NCI-H146 (cell line): ENCODE measurements at regions not wholly inside any gene's neighbourhood (a gene's known extent, or its start where the extent isn't known, plus 50 kb on each side); places are given as distances from the start of the nearest gene placed in this dataset.
"Not testable (repeated sequence)": the region's sequence is repeated elsewhere in the genome, so short reads cannot be mapped to it uniquely, and the experiment has no call there.

Experiments used
- DNase-seq: peaks from one replicate; lab custom pipeline; 2025; lab: John Stamatoyannopoulos, UW

- no peak for DNase-seq
Observed at GRCh38 chr1:30562559-30562958, 160.8 kb downstream of the MATN1 start.

GRCh38 chr1:30551603-30552002 lies 171.8 kb downstream of the MATN1 start:
- DNase-seq = no peak

DNA sequence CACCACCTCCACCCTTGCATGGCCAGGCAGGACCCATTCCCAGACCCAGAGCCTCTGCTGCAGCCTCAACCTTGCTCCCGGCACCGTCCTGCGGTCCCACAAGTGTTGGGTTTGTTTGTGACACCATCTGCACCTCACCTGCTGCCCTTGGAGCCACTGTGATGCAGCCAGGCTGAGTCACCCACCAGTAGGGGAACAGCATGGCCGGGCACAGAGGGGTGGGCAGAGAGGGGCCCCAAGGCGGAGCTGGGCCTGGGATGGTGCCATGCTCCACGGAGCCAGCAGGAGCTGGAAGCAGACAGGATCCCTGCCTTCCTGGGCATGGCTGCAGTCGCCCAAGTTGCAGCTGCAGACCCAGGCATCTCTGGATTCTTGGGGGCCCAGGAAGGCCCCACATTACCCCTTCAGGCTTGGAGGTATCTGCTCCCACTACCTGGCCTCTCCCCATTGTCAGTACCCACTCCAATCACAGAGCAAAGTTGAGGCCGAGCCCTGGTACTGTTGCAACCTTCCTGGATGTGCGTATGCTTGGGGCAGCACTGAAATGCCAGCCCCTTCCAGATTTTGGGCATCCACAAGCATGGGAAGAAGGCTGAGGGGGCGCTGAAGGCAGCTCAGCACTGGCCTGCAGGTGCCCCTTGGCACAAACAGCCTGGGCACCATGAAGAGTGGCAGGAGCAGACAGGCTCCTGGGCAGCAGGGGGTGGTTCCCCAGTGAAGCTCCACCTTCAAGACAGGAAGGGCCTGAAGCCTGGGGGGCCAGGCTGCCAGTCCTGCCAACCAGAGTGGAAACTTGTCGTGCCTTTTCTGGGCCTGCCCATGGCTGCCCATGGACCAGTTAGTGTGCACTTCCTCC lies 172.8 kb downstream of the MATN1 start:
- no peak for DNase-seq

DNA sequence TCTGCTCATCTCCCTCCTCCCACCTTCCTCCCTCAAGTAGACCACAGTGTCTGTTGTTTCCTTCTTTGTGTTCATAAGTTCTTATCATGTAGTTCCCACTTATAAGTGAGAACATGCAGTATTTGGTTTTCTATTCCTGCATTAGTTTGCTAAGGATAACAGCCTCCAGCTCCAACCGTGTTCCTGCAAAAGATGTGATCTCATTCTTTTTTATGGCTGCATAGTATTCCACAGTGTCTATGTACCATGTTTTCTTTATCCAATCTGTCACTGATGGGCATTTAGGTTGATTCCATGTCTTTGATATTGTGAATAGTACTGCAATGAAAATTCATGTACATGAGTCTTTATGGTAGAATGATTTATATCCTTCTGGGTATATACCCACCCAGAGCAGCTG lies 173.5 kb downstream of the MATN1 start:
- not testable (repeated sequence) for DNase-seq

DNA sequence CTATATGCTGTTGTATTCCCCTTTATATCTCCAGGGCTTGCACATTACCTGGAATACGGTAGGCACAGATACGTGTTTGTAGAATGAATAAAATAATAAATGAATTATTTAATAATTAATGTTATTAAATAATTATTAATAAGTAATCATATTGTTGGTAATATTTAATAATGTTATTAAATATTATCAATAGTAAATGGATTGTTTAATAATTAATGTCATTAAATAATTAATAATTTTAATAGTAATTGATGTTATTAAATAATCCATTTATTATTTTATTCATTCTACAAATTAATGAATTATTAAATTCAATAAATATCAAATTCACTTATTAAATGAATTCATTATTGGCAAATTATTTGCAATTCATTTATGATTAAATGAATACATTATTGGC lies 175.1 kb downstream of the MATN1 start:
- no peak for DNase-seq

GRCh38 chr1:30547326-30547725 lies 176.1 kb downstream of the MATN1 start:
- DNase-seq = not testable (repeated sequence)

DNA sequence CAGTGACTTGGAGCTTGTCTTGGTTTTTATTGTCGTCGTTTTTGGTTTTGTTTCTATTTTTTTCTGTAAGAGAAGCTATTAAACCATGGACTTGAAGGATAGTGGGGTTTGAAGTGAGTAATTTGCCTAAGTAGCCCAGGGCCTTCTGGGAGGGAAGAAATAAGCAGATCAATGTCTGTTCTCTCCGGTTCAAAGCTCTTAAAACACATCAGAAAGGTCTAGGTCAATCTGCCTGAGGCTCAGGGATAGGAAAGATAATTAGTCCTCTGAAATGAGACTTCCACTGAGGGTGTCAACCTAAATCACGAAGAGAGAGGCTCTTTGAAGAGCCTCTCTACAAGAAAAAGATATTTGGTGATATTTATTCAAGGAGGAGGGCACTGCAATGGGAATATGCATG lies 178.0 kb downstream of the MATN1 start:
- DNase-seq = no peak

GRCh38 chr1:30541721-30542485 lies 181.5 kb downstream of the MATN1 start:
- DNase-seq = no peak

GRCh38 chr1:30540611-30541192 lies 182.7 kb downstream of the MATN1 start:
- DNase-seq = no peak

- DNase-seq = no peak
Observed at GRCh38 chr1:30539884-30540283, 183.5 kb downstream of the MATN1 start.

GRCh38 chr1:30538993-30539867 lies 184.2 kb downstream of the MATN1 start:
- DNase-seq = no peak

GRCh38 chr1:30538226-30538992 lies 185.0 kb downstream of the MATN1 start:
- no peak for DNase-seq

- DNase-seq = no peak
Observed at GRCh38 chr1:30537279-30537678, 186.1 kb downstream of the MATN1 start.

DNA sequence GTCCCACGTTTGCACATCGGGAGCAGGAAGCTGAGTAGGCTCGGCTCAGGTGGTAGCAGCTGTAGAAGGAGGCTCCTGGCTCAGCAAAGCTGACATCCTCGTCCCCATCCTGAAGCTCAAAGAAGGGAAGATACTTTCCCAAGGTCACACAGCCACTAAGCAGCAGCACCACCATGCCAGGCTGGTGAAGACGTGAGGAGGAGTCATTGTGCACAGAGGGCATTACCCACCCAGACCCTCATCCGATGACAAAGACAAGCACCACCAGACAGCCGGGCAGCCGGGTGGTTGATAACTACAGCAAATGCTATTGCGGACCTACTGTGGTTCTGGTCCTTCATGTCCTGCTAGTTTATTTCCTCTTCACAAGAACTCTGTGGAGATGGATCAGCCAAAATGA lies 186.9 kb downstream of the MATN1 start:
- DNase-seq = no peak

DNA sequence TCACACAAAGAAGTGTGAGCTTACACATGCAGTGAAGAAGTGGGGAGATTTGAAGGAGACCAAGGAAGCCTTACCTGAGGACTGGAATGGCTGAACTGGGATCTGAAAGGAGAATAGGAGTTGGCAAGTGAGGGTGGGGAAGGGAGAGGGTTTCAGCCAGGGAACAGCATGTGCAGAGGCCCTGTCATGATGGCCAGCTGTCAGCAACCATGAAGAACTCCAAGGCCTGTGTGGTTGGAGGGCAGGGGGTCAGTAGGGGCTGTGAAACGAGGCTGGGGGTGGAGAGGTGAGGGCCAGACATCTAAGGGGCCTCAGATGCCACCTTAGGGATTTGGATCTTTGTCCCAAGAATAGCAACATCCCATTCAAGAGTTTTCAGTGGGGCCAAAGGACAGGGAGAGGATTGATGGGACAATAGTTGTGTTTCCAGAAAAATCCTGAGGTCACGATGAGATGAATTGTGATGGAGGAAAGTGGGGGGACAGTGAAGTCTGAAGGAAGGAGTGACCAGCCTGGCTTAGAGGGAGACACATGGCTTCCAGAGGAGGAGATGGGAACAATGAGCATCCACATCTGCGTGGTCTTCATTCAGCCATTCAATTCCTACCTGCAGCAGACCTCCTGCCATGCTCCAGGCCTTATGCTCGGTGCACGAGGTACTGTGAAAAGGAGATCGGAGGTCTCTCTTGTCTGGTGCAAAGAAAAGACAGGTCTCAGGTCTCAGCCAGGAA lies 187.6 kb downstream of the MATN1 start:
- no peak for DNase-seq

DNA sequence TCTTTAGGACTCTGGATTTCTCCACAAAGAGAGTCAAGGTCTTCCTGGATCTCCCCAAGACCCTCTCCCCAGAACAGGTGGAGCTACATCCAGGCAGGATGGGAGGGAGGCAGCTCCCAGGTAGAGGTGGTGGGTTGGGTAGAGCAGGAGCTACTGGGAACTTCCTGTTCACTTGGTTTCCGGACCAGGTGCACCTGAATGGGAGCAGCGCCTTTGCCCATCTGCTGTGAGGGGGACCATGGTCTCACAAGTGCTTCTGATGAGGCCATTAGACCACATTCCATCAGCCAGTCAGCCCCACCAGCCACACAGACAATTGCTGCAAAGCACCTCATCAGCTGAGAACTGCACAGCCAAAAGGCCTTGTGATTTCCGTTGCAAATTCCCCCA lies 188.8 kb downstream of the MATN1 start:
- no peak for DNase-seq

DNA sequence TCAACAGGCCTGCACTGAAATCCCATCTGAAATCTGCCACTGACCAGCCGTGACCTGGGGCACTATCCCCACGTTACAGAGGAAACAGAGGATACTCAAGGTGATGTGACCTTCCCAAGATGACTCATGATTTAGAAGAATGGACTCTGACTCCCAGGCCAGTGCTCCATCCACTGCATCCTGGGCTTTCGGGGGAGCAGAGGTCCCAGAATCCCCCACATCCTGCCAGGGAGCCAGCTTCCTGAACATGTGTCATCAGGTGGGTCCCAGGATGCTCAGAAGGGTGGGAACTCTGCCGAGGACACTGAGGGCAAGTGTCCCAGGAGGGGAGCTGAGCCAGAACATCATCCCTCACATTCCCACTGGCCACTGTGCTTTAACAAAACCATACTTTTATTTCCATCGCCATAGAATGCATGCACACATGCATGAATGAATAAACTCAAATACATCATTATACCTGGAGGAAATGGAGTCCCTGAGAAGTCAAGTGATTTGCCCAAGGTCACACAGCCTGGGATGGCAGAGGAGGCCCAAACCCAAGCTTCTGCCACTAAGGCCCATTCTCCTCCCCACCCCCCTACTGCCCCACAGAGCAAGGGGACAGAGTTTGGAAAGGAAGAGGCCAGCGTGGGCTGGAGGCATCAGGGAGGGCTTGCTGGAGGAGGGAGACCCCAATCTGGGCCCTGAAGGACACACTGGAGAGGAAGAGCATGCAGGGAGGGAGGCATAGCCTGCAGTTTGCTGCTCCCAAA lies 189.4 kb downstream of the MATN1 start:
- DNase-seq = no peak

GRCh38 chr1:30533141-30533540 lies 190.2 kb downstream of the MATN1 start:
- no peak for DNase-seq

GRCh38 chr1:30532621-30533020 lies 190.8 kb downstream of the MATN1 start:
- DNase-seq = no peak
